ENCODE measurements at regions not wholly inside any gene's neighbourhood (a gene's known extent, or its start where the extent isn't known, plus 50 kb on each side); places are given as distances from the start of the nearest gene placed in this dataset.
"Not testable (repeated sequence)": the region's sequence is repeated elsewhere in the genome, so short reads cannot be mapped to it uniquely, and the experiment has no call there.

GRCh38 chr15:35247150-35247549 is 162.1 kb upstream of the NANOGP8 start:
- TF ChIP-seq CTCF (conservative IDR thresholded peaks at IDR 0.05; ENCODE audit: low read length) (no peak), EZH2phosphoT487 (IDR thresholded peaks at IDR 0.05; ENCODE audit: borderline replicate concordance) (no peak)
- no peak overlapping the region for H3K4me2 ChIP-seq (ENCODE audit: low read depth, low read length, poor library complexity, severe bottlenecking)
- no peak overlapping the region for H2AFZ ChIP-seq (ENCODE audit: low read length)
- H3K4me3 ChIP-seq (ENCODE audit: low read length, poor library complexity, severe bottlenecking), result no peak overlapping the region
- no peaks in the 10 kb centered on the region for H3K27me3 ChIP-seq (ENCODE audit: insufficient read depth, low read length, poor library complexity, severe bottlenecking)
- H3K79me2 ChIP-seq (ENCODE audit: insufficient read depth, low read length), result no peaks in the 10 kb centered on the region
- H3K36me3 ChIP-seq (ENCODE audit: insufficient read depth, low read length), result no peaks in the 10 kb centered on the region
- H3K9me2 ChIP-seq (replicated peaks; ENCODE audit: low read depth, low read length), result no peaks in the 10 kb centered on the region
- no peaks in the 10 kb centered on the region for H4K20me1 ChIP-seq (ENCODE audit: insufficient read depth, low read length, poor library complexity, severe bottlenecking)
- H3F3A ChIP-seq (ENCODE audit: low read depth), result no peaks in the 10 kb centered on the region
- no peak overlapping the region for H3K9ac ChIP-seq (ENCODE audit: low read depth, low read length, poor library complexity, severe bottlenecking)
- H3K4me1 ChIP-seq (ENCODE audit: insufficient read depth, low read length, poor library complexity, severe bottlenecking), result no peaks in the 10 kb centered on the region
- no peaks in the 10 kb centered on the region for H3K9me3 ChIP-seq (ENCODE audit: insufficient read depth, low read depth, low read length)

- TF ChIP-seq EZH2phosphoT487 (IDR thresholded peaks at IDR 0.05; ENCODE audit: borderline replicate concordance) (no peak), CTCF (conservative IDR thresholded peaks at IDR 0.05; ENCODE audit: low read length) (no peak)
- Histone ChIP-seq H3K79me2 (ENCODE audit: insufficient read depth, low read length) (no peaks in the 10 kb centered on the region), H3K9me3 (ENCODE audit: insufficient read depth, low read depth, low read length) (no peaks in the 10 kb centered on the region), H3K27me3 (ENCODE audit: insufficient read depth, low read length, poor library complexity, severe bottlenecking) (no peaks in the 10 kb centered on the region), H3F3A (ENCODE audit: low read depth) (no peaks in the 10 kb centered on the region), H3K9me2 (replicated peaks; ENCODE audit: low read depth, low read length) (no peaks in the 10 kb centered on the region), H3K4me3 (ENCODE audit: low read length, poor library complexity, severe bottlenecking) (no peak overlapping the region), H4K20me1 (ENCODE audit: insufficient read depth, low read length, poor library complexity, severe bottlenecking) (no peaks in the 10 kb centered on the region), H2AFZ (ENCODE audit: low read length) (no peak overlapping the region), H3K9ac (ENCODE audit: low read depth, low read length, poor library complexity, severe bottlenecking) (no peak overlapping the region), H3K4me2 (ENCODE audit: low read depth, low read length, poor library complexity, severe bottlenecking) (no peak overlapping the region), H3K36me3 (ENCODE audit: insufficient read depth, low read length) (no peaks in the 10 kb centered on the region), H3K4me1 (ENCODE audit: insufficient read depth, low read length, poor library complexity, severe bottlenecking) (no peaks in the 10 kb centered on the region)
Observed at GRCh38 chr15:35246451-35246850, 161.4 kb upstream of the NANOGP8 start.

GRCh38 chr15:35245681-35246080 is 160.6 kb upstream of the NANOGP8 start:
- H3F3A ChIP-seq (ENCODE audit: low read depth); H3K79me2 ChIP-seq (ENCODE audit: insufficient read depth, low read length); H3K4me1 ChIP-seq (ENCODE audit: insufficient read depth, low read length, poor library complexity, severe bottlenecking); H2AFZ ChIP-seq (ENCODE audit: low read length); H3K9me2 ChIP-seq (replicated peaks; ENCODE audit: low read depth, low read length); H3K4me3 ChIP-seq (ENCODE audit: low read length, poor library complexity, severe bottlenecking); H3K27me3 ChIP-seq (ENCODE audit: insufficient read depth, low read length, poor library complexity, severe bottlenecking); H3K36me3 ChIP-seq (ENCODE audit: insufficient read depth, low read length); H4K20me1 ChIP-seq (ENCODE audit: insufficient read depth, low read length, poor library complexity, severe bottlenecking); H3K4me2 ChIP-seq (ENCODE audit: low read depth, low read length, poor library complexity, severe bottlenecking); H3K9me3 ChIP-seq (ENCODE audit: insufficient read depth, low read depth, low read length); H3K9ac ChIP-seq (ENCODE audit: low read depth, low read length, poor library complexity, severe bottlenecking): not testable (repeated sequence)

GRCh38 chr15:35244227-35244626 is 159.1 kb upstream of the NANOGP8 start:
- H3K4me2 ChIP-seq (ENCODE audit: low read depth, low read length, poor library complexity, severe bottlenecking), result no peak overlapping the region
- H3K9ac ChIP-seq (ENCODE audit: low read depth, low read length, poor library complexity, severe bottlenecking), result no peak overlapping the region
- no peak overlapping the region for H3K4me3 ChIP-seq (ENCODE audit: low read length, poor library complexity, severe bottlenecking)
- no peaks in the 10 kb centered on the region for H3K4me1 ChIP-seq (ENCODE audit: insufficient read depth, low read length, poor library complexity, severe bottlenecking)
- H3K79me2 ChIP-seq (ENCODE audit: insufficient read depth, low read length), result no peaks in the 10 kb centered on the region
- H2AFZ ChIP-seq (ENCODE audit: low read length), result no peak overlapping the region
- no peaks in the 10 kb centered on the region for H3K9me3 ChIP-seq (ENCODE audit: insufficient read depth, low read depth, low read length)
- H4K20me1 ChIP-seq (ENCODE audit: insufficient read depth, low read length, poor library complexity, severe bottlenecking), result no peaks in the 10 kb centered on the region
- no peaks in the 10 kb centered on the region for H3F3A ChIP-seq (ENCODE audit: low read depth)
- no peak for TF ChIP-seq EZH2phosphoT487 (IDR thresholded peaks at IDR 0.05; ENCODE audit: borderline replicate concordance)
- TF ChIP-seq CTCF (conservative IDR thresholded peaks at IDR 0.05; ENCODE audit: low read length), result no peak
- no peaks in the 10 kb centered on the region for H3K27me3 ChIP-seq (ENCODE audit: insufficient read depth, low read length, poor library complexity, severe bottlenecking)
- H3K36me3 ChIP-seq (ENCODE audit: insufficient read depth, low read length), result no peaks in the 10 kb centered on the region
- no peaks in the 10 kb centered on the region for H3K9me2 ChIP-seq (replicated peaks; ENCODE audit: low read depth, low read length)
